Stimulated activated CD4-positive, alpha-beta T cell treated with anti-CD3 and anti-CD28 coated beads, Interleukin-2, amount 100 ng/mL, for 24 hours (primary cell): ENCODE measurements at regions not wholly inside any gene's neighbourhood (a gene's known extent, or its start where the extent isn't known, plus 50 kb on each side); places are given as distances from the start of the nearest gene placed in this dataset.
"Not testable (repeated sequence)": the region's sequence is repeated elsewhere in the genome, so short reads cannot be mapped to it uniquely, and the experiment has no call there.

ENCODE experiments used
- DNase-seq, 2 donors: peaks; one replicate each; pipeline ENCODE4 v3.0.0-alpha.2; 2020

DNA sequence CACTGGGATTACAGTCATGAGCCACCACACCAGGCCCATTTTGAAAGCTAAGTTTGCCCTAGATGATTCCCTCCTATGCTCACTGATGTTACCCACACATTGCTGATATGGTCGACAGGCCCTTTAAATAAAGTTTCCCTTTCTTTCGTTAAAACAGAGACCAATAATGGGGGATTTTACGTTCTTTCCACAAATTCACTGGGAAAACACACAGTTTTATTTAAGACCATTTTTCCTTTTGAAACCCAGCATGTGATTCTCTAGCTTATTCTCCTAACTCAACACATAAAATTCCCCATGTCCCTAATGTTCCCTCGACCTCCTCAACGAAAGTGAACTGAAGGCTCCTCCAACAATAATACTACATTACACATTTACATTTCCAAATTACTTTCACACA is 223.2 kb downstream of the ANAPC1 start:
- DNase-seq, result no peak

GRCh38 chr2:111661286-111661940 is 222.6 kb downstream of the ANAPC1 start:
- no peak for DNase-seq

DNA sequence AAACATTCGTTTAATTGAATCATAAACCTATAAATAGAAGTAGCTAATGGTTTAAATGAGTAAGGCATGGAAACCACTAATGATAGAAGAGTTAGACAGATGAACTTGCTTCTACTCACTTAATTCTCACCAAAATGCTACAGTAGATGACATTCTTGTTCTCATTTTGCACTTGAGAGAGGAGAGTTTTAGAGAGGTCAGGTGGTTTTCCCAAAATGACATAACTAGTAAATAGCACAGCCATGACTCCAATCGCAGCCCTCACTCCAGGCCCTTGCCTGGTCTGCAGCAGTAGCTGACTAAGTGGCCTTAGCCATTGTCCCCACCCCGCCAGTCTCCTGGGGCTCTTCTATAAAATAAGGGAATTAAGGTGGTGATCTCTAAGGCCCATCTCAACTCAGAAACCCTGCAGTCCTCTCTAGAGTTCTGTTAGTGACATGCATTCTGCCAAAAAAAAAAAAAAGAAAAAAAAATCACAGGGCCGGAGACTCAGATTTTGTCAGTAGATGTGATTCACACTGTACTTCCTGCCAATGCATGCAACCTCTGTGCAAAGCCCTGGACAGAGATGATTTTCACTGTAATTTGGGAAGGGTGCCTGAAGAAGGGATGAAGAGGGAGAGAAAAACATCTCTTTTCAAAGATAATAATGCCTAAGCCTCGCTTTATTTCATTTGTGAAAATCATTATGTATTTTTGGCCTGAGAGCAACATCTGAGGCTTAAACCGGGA is 221.8 kb downstream of the ANAPC1 start:
- DNase-seq, result no peak

DNA sequence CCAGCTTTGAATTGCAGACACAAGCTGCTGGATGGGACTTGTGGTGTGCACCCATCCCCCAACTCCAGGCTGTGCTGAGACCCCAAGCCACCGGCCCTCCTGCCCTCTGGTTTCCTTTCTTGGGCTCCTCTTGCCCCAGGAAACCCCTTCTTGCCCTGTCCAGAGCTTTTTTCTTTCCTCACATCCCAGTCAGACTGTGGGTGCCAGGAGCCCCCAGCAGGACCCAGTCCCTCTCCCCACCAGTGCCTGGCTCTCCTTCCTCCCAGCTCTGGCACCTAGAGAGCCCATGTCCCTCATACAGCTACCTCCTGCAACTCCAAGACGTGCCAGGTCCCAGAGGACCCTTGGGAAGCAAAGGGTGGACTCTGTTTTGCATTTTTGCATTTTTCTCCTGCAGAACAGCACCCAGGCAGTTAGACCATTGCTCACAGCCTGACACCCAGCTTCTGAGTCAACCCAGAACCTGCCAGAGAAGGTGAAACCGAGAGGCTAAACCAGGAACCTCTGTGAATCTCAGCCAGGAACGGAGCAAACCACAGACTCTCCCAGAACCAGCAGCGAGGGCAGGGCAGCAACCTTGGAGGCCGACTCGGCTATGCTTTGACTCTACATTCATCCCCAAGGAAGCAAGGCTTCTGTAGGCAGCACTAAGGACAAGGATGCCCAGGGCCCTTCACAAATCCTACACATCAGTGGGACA is 221.1 kb downstream of the ANAPC1 start:
- peak; percentile 50 to 52 for DNase-seq

DNA sequence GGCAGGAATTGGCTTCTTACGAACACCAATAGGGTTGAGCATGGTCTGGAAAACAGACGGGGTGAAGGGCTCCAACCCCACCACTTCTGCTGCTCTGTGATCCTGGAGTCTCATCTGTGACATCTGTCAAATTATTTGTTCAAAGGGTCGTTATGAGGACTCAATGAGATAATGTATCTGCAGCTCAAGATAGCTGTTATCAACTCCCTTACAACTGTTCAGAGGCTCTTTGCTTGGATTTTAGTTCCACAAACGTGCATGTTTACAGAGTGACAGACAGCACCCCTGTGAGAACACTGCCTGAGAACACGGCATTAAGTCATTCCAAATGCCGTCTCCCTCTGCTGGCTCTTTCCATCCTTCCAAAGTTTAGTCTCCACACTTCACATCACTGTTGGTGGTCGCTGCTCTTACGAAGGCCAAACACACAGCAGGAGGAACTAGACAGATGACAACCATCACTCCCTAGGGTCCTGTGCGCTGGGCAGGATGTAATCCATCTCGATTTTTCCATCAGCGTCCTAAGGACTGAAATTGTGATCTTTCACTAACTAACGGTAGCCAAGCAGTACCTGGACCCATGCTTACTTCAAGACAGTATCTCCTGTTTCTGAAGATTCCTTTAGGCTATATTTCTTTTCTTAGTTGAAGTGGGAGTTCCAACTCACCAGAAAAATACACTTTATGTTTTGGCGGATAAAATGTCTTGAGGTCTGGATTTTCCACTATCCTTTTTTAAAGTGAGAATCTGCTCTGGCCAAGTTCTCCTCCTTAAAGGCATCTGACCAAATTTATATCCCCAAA is 220.3 kb downstream of the ANAPC1 start:
- no peak for DNase-seq

DNA sequence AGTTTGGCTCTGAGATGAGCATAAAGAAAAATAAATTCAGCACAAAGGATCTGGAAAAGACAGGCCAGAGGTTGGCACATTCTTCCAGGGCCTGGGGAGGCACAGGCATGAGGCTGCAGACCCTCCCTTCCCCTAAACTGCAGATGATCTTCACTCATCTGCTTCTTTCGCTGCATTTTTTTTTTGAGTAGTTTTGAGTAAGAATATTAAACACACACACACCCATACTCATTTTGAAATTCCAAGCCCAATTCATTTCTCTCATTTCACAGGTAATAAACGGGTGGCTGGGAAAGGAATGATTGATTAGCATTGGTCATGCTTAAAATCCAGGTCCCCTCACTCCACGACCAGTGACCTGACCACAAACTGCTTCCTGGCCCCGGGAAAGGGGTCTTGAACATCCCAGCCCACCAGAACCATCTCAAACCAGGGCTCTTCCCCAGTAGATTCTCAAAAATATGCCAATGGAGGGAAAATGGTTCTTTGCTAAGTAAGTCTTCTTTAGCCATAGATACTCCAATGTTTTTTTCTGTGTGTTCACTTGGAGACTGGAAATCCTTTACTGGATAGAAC is 219.6 kb downstream of the ANAPC1 start:
- no peak for DNase-seq

GRCh38 chr2:111665011-111665410 is 219.0 kb downstream of the ANAPC1 start:
- no peak for DNase-seq

- DNase-seq, result no peak
Measured at GRCh38 chr2:111665551-111666116, 218.4 kb downstream of the ANAPC1 start.

DNA sequence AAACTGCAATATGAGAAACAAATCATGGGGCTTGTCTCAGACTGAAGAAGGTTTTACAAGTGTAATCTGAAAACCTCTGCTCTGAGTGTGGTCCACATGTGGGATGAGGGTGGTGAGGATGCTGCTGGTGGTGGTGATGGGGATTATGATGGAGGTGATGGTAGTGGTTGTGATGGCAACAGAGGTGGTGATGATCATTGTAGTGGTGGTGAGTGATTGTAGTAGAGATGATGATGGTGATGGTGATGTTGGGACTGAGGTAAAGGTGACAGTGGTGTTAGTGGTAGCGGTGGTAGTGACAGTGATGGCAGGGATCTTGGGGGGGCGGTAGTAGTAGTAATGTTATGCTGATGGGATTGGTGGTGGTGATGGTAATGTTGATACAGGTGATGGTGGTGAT is 217.8 kb downstream of the ANAPC1 start:
- no peak for DNase-seq

DNA sequence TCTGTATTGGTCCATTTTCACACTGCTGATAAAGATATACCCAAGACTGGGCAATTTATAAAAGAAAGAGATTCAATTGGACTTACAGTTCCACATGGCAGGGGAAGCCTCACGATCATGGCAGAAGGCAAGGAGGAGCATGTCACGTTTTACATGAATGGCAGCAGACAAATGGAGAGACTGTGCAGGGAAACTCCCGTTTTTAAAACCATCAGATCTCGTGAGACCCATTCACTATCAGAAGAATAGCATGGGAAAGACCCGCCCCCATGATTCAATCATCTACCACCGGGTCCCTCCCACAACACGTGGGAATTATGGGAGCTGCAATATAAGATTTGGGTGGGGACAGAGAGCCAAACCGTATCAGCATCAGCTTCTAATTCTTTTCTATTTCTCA is 217.0 kb downstream of the ANAPC1 start:
- no peak for DNase-seq

- no peak for DNase-seq
Measured at GRCh38 chr2:111667542-111668273, 216.3 kb downstream of the ANAPC1 start.

- DNase-seq, result no peak
Measured at GRCh38 chr2:111668274-111668616, 215.7 kb downstream of the ANAPC1 start.

DNA sequence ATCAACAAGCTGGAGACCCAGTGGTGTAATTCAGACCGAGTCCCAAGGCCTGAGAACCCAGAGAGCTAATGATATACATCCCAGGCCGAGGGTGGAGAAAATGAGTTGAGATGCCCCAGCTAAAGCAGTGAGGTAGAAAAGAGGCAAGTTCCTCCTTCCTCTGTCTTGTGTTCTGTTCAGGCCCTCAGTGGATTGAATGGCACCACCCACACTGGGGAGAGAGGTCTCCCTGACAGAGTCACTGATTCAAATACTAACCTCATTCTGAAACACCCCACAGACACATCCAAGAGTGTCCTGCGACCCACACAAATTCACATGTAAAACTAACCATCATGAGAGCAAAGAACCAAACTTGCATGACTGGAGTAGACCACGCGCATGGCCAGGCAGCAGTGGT is 215.3 kb downstream of the ANAPC1 start:
- no peak for DNase-seq

DNA sequence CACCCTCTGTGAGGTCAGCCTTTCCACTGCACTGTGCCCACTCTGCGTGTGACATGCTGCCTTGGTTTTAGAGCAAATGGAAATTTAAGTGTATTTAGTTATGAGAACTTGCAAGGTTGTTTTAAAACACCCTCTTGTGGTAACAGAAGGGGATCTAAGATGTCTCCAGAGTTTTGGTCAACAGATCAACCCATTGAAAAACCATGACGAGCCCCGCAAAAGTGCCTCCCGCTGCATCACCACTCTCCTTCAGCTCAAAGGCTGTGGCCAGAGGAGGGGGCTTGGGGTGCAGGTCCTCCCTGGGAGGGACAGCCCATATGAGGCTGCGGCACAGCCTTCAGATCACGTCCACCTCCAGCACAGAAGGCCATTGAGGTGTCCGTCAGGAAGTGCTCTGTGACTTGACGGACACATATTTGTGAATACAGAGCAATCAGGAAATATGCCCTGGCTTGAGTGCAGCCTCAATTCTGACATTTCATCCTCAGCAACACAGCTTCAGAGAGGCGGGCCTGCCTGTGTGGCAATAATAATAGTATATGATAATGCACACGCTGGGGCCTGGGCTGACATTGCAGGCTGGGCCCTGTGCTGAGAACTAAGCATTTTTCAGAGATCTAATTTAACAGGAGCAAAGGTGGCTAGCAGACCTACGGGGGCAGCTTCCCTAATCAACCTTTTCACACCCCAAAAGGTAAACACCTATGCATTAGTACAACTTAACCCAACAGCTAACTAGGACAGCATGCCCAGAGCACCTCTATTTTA is 213.9 kb downstream of the ANAPC1 start:
- no peak for DNase-seq

GRCh38 chr2:111670776-111671175 is 213.2 kb downstream of the ANAPC1 start:
- DNase-seq, result no peak

DNA sequence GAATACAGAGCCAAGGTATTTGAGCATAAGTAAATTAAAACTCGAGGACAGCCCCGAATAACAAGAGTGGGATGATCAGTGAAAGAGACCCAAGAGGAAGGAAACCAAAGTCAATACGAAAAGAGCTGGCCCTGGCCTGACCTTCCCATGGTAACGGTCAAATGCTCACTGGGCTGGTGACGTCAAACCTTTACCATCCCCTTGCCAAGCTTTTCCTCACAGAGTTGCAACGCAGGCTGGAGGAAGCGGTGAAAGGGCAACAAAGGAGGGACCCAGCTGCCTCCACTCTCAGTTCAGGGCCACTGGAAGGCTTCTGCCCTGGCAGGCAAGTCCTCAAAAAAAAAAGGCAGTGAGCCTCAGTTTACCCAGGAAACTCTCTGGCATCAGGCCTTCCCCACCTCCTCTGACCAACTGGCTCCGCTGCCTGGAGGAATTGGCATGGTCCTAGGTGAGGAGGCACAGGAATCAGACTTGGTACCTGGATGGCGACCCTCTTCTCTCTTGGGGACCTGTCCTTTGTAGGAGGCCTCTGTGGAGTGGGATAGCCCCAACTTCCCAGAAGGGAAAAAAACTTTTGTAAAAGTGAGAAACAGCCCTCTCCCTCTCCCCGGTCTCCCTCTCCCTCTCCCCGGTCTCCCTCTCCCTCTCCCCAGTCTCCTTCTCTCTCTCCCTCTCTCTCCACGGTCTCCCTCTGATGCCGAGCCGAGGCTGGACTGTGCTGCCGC is 212.4 kb downstream of the ANAPC1 start:
- DNase-seq, result no peak

GRCh38 chr2:111672641-111673040 is 211.4 kb downstream of the ANAPC1 start:
- not testable (repeated sequence) for DNase-seq

DNA sequence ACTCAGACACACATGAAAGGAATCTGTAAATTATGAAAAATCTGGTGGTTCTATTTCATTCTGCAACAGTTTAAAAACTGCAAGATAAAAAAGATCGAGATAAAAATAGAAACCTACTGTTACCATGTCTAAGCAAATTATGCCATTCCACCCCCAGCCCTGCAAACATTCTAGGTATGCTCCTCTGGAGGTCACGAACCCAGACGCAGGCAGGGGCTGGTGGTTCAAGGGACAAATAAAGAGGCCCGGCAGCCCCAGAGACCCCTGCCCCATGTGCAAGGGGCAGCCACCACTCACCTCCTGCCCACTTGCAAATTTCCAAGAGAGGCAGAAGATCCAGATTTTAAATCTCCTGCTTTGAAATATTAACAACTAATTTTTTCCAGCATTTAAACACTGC is 210.5 kb downstream of the ANAPC1 start:
- no peak for DNase-seq

- no peak for DNase-seq
Measured at GRCh38 chr2:111675419-111676194, 208.4 kb downstream of the ANAPC1 start.
